ENCODE measurements at regions not wholly inside any gene's neighbourhood (a gene's known extent, or its start where the extent isn't known, plus 50 kb on each side); places are given as distances from the start of the nearest gene placed in this dataset.

DNA sequence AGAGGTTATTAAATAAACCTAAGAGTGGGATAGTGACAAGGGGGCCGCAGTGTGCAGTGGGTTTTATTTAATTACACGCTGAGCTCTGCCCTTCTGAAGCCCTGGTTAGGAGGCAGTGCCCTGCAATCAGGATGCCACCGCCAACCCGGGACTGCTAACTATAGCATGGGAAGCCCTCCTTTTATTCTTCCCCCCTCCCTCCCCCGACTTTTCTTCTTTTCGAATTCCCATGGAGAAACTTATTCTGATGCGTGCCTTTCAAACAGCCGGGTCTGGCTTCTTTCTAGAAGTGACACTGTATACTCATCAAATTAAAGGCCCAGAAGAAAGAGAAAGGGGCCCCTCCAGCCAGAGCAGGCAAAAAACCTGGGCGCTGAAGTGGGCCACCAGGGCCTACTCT is 91.3 kb upstream of the ANO1 start:
- H3K27ac ChIP-seq (ENCODE audit: low read length) = no peak overlapping the region
- no peak for DNase-seq (ENCODE audit: low read depth, low spot score)
- ATAC-seq = no peak
- in situ Hi-C loops (cut with HindIII; ENCODE audit: low pct_unique_long_range_greater_than_20kb, low sequenced_read_pairs) = no loop called here
- intact Hi-C loops (cut with micrococcal nuclease; ENCODE audit: unreplicated experiment) = no loop called here
- H3K27me3 ChIP-seq (ENCODE audit: control insufficient read depth, insufficient read depth, low read length) = peaks cover 38% of the 10 kb centered on the region
- TF ChIP-seq TCF7L2 (IDR thresholded peaks at IDR 0.05; ENCODE audit: low read depth, low read length) (no peak), SIN3A (IDR thresholded peaks at IDR 0.05; ENCODE audit: borderline replicate concordance, insufficient read depth, low read depth, low read length) (no peak)
- TF ChIP-seq, protein P1, sequence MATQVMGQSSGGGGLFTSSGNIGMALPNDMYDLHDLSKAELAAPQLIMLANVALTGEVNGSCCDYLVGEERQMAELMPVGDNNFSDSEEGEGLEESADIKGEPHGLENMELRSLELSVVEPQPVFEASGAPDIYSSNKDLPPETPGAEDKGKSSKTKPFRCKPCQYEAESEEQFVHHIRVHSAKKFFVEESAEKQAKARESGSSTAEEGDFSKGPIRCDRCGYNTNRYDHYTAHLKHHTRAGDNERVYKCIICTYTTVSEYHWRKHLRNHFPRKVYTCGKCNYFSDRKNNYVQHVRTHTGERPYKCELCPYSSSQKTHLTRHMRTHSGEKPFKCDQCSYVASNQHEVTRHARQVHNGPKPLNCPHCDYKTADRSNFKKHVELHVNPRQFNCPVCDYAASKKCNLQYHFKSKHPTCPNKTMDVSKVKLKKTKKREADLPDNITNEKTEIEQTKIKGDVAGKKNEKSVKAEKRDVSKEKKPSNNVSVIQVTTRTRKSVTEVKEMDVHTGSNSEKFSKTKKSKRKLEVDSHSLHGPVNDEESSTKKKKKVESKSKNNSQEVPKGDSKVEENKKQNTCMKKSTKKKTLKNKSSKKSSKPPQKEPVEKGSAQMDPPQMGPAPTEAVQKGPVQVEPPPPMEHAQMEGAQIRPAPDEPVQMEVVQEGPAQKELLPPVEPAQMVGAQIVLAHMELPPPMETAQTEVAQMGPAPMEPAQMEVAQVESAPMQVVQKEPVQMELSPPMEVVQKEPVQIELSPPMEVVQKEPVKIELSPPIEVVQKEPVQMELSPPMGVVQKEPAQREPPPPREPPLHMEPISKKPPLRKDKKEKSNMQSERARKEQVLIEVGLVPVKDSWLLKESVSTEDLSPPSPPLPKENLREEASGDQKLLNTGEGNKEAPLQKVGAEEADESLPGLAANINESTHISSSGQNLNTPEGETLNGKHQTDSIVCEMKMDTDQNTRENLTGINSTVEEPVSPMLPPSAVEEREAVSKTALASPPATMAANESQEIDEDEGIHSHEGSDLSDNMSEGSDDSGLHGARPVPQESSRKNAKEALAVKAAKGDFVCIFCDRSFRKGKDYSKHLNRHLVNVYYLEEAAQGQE (IDR thresholded peaks at IDR 0.05; ENCODE audit: insufficient read depth in 1 of 2, low read depth in 2 of 2, low read length in 1 of 2) = no peak
- H3K9me3 ChIP-seq (ENCODE audit: control insufficient read depth, insufficient read depth, low read depth, low read length) = no peaks in the 10 kb centered on the region
- H3K4me1 ChIP-seq (ENCODE audit: control insufficient read depth, insufficient read depth, low read length) = peaks cover 8% of the 10 kb centered on the region; the same call in 1 of the 2 replicates
- no peaks in the 10 kb centered on the region for H3K36me3 ChIP-seq (ENCODE audit: control insufficient read depth, insufficient read depth, low read length)
- ChIA-PET POLR2A (no interaction called here), CTCF (no interaction called here)
- no peak overlapping the region for H3K4me3 ChIP-seq (ENCODE audit: low read depth in 2 of 2, low read length in 2 of 2)
- no TSS peak for BruUV-seq (replicated peaks)

DNA sequence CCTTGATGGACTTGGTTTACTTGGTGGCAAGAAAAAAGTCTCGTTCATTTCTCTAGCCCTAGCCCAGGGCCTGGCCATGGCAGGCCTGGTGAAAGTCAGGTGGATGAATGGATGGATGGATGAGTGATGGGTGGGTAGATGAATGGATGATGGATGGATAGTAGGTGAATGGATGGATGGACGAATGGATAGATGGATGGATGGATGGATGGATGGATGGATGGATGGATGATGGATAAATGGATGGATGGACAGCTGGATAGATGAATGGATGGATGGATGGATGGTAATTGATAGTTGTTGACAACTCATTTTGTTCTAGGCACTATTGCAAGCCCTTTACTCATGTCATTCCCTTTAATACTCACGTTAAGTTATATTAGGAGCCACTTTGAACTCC is 86.1 kb upstream of the ANO1 start:
- ATAC-seq (no peak), DNase-seq (ENCODE audit: low read depth, low spot score) (no peak)
- H3K9me3 ChIP-seq (ENCODE audit: control insufficient read depth, insufficient read depth, low read depth, low read length) = no peaks in the 10 kb centered on the region
- no peak for TF ChIP-seq SIN3A (IDR thresholded peaks at IDR 0.05; ENCODE audit: borderline replicate concordance, insufficient read depth, low read depth, low read length)
- TF ChIP-seq TCF7L2 (IDR thresholded peaks at IDR 0.05; ENCODE audit: low read depth, low read length) = no peak
- TF ChIP-seq, protein P1 (IDR thresholded peaks at IDR 0.05; ENCODE audit: insufficient read depth in 1 of 2, low read depth in 2 of 2, low read length in 1 of 2) = no peak
- TF ChIP-seq, protein P2, sequence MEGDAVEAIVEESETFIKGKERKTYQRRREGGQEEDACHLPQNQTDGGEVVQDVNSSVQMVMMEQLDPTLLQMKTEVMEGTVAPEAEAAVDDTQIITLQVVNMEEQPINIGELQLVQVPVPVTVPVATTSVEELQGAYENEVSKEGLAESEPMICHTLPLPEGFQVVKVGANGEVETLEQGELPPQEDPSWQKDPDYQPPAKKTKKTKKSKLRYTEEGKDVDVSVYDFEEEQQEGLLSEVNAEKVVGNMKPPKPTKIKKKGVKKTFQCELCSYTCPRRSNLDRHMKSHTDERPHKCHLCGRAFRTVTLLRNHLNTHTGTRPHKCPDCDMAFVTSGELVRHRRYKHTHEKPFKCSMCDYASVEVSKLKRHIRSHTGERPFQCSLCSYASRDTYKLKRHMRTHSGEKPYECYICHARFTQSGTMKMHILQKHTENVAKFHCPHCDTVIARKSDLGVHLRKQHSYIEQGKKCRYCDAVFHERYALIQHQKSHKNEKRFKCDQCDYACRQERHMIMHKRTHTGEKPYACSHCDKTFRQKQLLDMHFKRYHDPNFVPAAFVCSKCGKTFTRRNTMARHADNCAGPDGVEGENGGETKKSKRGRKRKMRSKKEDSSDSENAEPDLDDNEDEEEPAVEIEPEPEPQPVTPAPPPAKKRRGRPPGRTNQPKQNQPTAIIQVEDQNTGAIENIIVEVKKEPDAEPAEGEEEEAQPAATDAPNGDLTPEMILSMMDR (IDR thresholded peaks at IDR 0.05) = no peak
- TF ChIP-seq POLR2AphosphoS5 (IDR thresholded peaks at IDR 0.05; ENCODE audit: low read depth, low read length) = no peak
- in situ Hi-C loops (cut with HindIII; ENCODE audit: low pct_unique_long_range_greater_than_20kb, low sequenced_read_pairs) (no loop called here), intact Hi-C loops (cut with micrococcal nuclease; ENCODE audit: unreplicated experiment) (no loop called here)
- H3K36me3 ChIP-seq (ENCODE audit: control insufficient read depth, insufficient read depth, low read length) = no peaks in the 10 kb centered on the region
- H3K27ac ChIP-seq (ENCODE audit: low read length) = no peak overlapping the region
- ChIA-PET POLR2A (no interaction called here), CTCF (no interaction called here)
- no peak overlapping the region for H3K4me3 ChIP-seq (ENCODE audit: low read depth in 2 of 2, low read length in 2 of 2)
- H3K4me1 ChIP-seq (ENCODE audit: control insufficient read depth, insufficient read depth, low read length) = no peaks in the 10 kb centered on the region
- H3K27me3 ChIP-seq (ENCODE audit: control insufficient read depth, insufficient read depth, low read length) = peaks cover 15% of the 10 kb centered on the region
- no TSS peak for BruUV-seq (replicated peaks)

Measured in Panc1 (cell line).